Neural cell (in vitro differentiated cells): ENCODE measurements at regions not wholly inside any gene's neighbourhood (a gene's known extent, or its start where the extent isn't known, plus 50 kb on each side); places are given as distances from the start of the nearest gene placed in this dataset.

Source experiments
- H2AFZ ChIP-seq: fragments of 200-600, 300-800 bp; sonication (generic), shearing (Covaris generic); 2 replicates; pipeline ENCODE4 v1.6.0; 2014; ENCODE audit warnings: low read depth, mild to moderate bottlenecking, antibody characterized with exemption, low read length, moderate library complexity
- H3F3A ChIP-seq: fragments of 200-600 bp; shearing (Covaris generic); 2 replicates; pipeline ENCODE4 v1.6.1; 2016; ENCODE audit warnings: mild to moderate bottlenecking, moderate library complexity, mixed read lengths, antibody characterized with exemption, low read length; ENCODE audit not compliant: insufficient read depth, poor library complexity, severe bottlenecking
- H3K27ac ChIP-seq: fragments of 200-600, 300-800 bp; sonication (generic), shearing (Covaris generic); 2 replicates; pipeline ENCODE4 v1.5.1; 2014; ENCODE audit warnings: mild to moderate bottlenecking, low read length, moderate library complexity
- H3K27me3 ChIP-seq: fragments of 300-800, 200-600 bp; sonication (generic), shearing (Covaris generic); 2 replicates; pipeline ENCODE4 v1.6.0; 2014; ENCODE audit warnings: mild to moderate bottlenecking, low read depth, low read length, moderate library complexity; ENCODE audit not compliant: insufficient read depth
- H3K36me3 ChIP-seq: fragments of 300-800, 200-600 bp; sonication (generic), shearing (Covaris generic); 2 replicates; pipeline ENCODE4 v1.5.1; 2014; ENCODE audit warnings: mild to moderate bottlenecking, antibody characterized with exemption, low read length, moderate library complexity; ENCODE audit not compliant: insufficient read depth
- H3K4me2 ChIP-seq: fragments of 300-800, 200-600 bp; sonication (generic), shearing (Covaris generic); 2 replicates; pipeline ENCODE4 v1.6.0; 2014; ENCODE audit warnings: mild to moderate bottlenecking, low read length
- H3K4me3 ChIP-seq: fragments of 300-800, 200-600 bp; sonication (generic), shearing (Covaris generic); 2 replicates; pipeline ENCODE4 v1.5.1; 2014; ENCODE audit warnings: mild to moderate bottlenecking, low read length, moderate library complexity
- H3K79me2 ChIP-seq: fragments of 200-600 bp; shearing (Covaris generic); replicated peaks from 2 replicates; pipeline ENCODE4 v1.6.0; 2014; ENCODE audit warnings: mild to moderate bottlenecking, low read length, moderate library complexity; ENCODE audit not compliant: insufficient read depth
- H3K9ac ChIP-seq: fragments of 300-800, 200-600 bp; sonication (generic), shearing (Covaris generic); 2 replicates; pipeline ENCODE4 v1.6.1; 2016; ENCODE audit warnings: mild to moderate bottlenecking, low read length, mixed read lengths
- H3K9me2 ChIP-seq: fragments of 200-600 bp; shearing (Covaris generic); 2 replicates; pipeline ENCODE4 v1.6.1; 2016; ENCODE audit warnings: mild to moderate bottlenecking, low read length, mixed read lengths; ENCODE audit not compliant: insufficient read depth
- H3K9me3 ChIP-seq: fragments of 200-600, 300-800 bp; sonication (generic), shearing (Covaris generic); 2 replicates; pipeline ENCODE4 v1.6.1; 2016; ENCODE audit warnings: mild to moderate bottlenecking, mixed run types, low read length, moderate library complexity, mixed read lengths
- H4K20me1 ChIP-seq: fragments of 200-600 bp; shearing (Covaris generic); 2 replicates; pipeline ENCODE4 v1.6.1; 2016; ENCODE audit warnings: mild to moderate bottlenecking, mixed run types; ENCODE audit not compliant: insufficient read depth
- EP300 ChIP-seq: fragments of 450-650 bp; conservative IDR thresholded peaks from 2 replicates; pipeline ENCODE4 v1.6.1; 2014; ENCODE audit warnings: antibody characterized with exemption, mild to moderate bottlenecking, moderate library complexity; ENCODE audit not compliant: poor library complexity, severe bottlenecking
- EZH2 ChIP-seq: fragments of 200-600, 300-800 bp; shearing (Covaris generic), sonication (generic); IDR thresholded peaks from 2 replicates; pipeline ENCODE4 v1.6.1; 2014; ENCODE audit warnings: antibody characterized with exemption, low read length, borderline replicate concordance, mild to moderate bottlenecking; ENCODE audit not compliant: insufficient read depth, poor library complexity, severe bottlenecking
- MXI1 ChIP-seq: fragments of 450-650 bp; conservative IDR thresholded peaks from 2 replicates; pipeline ENCODE4 v1.6.1; 2014; ENCODE audit warnings: antibody characterized with exemption, mild to moderate bottlenecking; ENCODE audit not compliant: poor library complexity, severe bottlenecking
- POLR2AphosphoS5 ChIP-seq: IDR thresholded peaks from 2 replicates; pipeline ENCODE4 v1.6.1; 2012
- RAD21 ChIP-seq: fragments of 450-650 bp; conservative IDR thresholded peaks from 2 replicates; pipeline ENCODE4 v1.6.1; 2014; ENCODE audit warnings: antibody characterized with exemption, mild to moderate bottlenecking, moderate library complexity
- SMC3 ChIP-seq: fragments of 450-650 bp; conservative IDR thresholded peaks from 2 replicates; pipeline ENCODE4 v1.6.1; 2014; ENCODE audit warnings: antibody characterized with exemption, mild to moderate bottlenecking, moderate library complexity; ENCODE audit not compliant: poor library complexity
- TAF1 ChIP-seq: IDR thresholded peaks from 2 replicates; pipeline ENCODE4 v1.6.1; 2012; ENCODE audit warnings: low read depth
- TF ChIP-seq, protein P1 (sequence below): fragments of 450-650 bp; IDR thresholded peaks from 2 replicates; pipeline ENCODE4 v1.5.1; 2014; ENCODE audit warnings: antibody characterized with exemption, mild to moderate bottlenecking, moderate library complexity; ENCODE audit not compliant: poor library complexity, severe bottlenecking
- TF ChIP-seq, protein P2 (sequence below): IDR thresholded peaks from 2 replicates; pipeline ENCODE4 v1.6.1; 2012; ENCODE audit warnings: borderline replicate concordance

DNA sequence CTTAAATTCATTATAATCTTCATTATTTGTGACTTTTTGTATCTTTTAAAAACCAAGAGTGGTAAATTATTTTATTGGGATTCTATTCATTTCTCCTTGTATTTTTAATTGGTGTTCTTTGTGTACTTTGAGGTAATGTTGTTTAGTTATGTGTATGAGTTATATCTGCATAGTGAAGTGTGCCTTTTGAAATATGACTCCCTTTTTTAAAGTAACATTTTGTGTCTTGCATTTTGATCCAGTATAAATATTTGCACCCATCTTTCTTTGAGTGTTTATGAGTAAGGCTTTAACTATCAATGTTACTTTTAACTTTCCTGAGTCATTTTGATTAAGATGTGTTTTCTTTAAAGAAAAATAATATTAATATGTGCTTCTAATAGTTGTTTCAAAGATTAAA, 90.0 kb upstream of the MYOCD start:
- no peak overlapping the region for H3K9ac ChIP-seq
- no peaks in the 10 kb centered on the region for H3K79me2 ChIP-seq
- no peaks in the 10 kb centered on the region for H3K36me3 ChIP-seq
- no peaks in the 10 kb centered on the region for H3F3A ChIP-seq
- H3K9me3 ChIP-seq: no peaks in the 10 kb centered on the region
- H2AFZ ChIP-seq: no peak overlapping the region
- no peaks in the 10 kb centered on the region for H3K27me3 ChIP-seq
- H3K4me2 ChIP-seq: no peak overlapping the region
- H4K20me1 ChIP-seq: no peaks in the 10 kb centered on the region
- H3K27ac ChIP-seq: no peak overlapping the region
- TF ChIP-seq EP300 (no peak), TAF1 (no peak), EZH2 (no peak), POLR2AphosphoS5 (no peak), MXI1 (no peak), SMC3 (no peak), RAD21 (no peak)
- TF ChIP-seq, protein P1, sequence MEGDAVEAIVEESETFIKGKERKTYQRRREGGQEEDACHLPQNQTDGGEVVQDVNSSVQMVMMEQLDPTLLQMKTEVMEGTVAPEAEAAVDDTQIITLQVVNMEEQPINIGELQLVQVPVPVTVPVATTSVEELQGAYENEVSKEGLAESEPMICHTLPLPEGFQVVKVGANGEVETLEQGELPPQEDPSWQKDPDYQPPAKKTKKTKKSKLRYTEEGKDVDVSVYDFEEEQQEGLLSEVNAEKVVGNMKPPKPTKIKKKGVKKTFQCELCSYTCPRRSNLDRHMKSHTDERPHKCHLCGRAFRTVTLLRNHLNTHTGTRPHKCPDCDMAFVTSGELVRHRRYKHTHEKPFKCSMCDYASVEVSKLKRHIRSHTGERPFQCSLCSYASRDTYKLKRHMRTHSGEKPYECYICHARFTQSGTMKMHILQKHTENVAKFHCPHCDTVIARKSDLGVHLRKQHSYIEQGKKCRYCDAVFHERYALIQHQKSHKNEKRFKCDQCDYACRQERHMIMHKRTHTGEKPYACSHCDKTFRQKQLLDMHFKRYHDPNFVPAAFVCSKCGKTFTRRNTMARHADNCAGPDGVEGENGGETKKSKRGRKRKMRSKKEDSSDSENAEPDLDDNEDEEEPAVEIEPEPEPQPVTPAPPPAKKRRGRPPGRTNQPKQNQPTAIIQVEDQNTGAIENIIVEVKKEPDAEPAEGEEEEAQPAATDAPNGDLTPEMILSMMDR: no peak
- TF ChIP-seq, protein P2, sequence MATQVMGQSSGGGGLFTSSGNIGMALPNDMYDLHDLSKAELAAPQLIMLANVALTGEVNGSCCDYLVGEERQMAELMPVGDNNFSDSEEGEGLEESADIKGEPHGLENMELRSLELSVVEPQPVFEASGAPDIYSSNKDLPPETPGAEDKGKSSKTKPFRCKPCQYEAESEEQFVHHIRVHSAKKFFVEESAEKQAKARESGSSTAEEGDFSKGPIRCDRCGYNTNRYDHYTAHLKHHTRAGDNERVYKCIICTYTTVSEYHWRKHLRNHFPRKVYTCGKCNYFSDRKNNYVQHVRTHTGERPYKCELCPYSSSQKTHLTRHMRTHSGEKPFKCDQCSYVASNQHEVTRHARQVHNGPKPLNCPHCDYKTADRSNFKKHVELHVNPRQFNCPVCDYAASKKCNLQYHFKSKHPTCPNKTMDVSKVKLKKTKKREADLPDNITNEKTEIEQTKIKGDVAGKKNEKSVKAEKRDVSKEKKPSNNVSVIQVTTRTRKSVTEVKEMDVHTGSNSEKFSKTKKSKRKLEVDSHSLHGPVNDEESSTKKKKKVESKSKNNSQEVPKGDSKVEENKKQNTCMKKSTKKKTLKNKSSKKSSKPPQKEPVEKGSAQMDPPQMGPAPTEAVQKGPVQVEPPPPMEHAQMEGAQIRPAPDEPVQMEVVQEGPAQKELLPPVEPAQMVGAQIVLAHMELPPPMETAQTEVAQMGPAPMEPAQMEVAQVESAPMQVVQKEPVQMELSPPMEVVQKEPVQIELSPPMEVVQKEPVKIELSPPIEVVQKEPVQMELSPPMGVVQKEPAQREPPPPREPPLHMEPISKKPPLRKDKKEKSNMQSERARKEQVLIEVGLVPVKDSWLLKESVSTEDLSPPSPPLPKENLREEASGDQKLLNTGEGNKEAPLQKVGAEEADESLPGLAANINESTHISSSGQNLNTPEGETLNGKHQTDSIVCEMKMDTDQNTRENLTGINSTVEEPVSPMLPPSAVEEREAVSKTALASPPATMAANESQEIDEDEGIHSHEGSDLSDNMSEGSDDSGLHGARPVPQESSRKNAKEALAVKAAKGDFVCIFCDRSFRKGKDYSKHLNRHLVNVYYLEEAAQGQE: no peak
- no peaks in the 10 kb centered on the region for H3K9me2 ChIP-seq
- no peak overlapping the region for H3K4me3 ChIP-seq

DNA sequence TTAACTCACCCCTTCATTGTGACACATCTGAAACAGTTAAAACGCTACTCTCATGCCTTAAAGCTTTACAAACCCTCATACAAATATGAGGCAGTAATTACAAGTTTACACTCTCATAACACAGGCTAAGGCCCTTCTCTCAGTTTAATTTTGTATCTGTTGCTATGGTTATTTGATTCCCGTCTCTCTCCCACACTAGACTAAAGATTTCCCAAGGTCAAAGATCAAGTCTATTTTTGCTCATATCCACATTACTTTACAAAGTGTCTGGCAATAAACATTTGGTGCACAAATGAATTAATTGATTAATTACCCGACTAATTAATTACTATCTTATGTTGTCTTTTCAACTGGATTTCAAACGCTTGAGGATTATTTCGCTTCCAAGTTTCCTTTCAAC, 86.4 kb upstream of the MYOCD start:
- no peaks in the 10 kb centered on the region for H3K36me3 ChIP-seq

More for the DNA sequence above, 86.4 kb upstream of the MYOCD start:
- TF ChIP-seq EP300 (no peak), RAD21 (no peak), TAF1 (no peak), EZH2 (no peak), SMC3 (no peak), POLR2AphosphoS5 (no peak), MXI1 (no peak)
- TF ChIP-seq, protein P2: no peak
- TF ChIP-seq, protein P1: no peak
- no peak overlapping the region for H2AFZ ChIP-seq
- no peaks in the 10 kb centered on the region for H3K79me2 ChIP-seq
- H3K27ac ChIP-seq: no peak overlapping the region
- no peaks in the 10 kb centered on the region for H3F3A ChIP-seq
- H4K20me1 ChIP-seq: no peaks in the 10 kb centered on the region
- H3K27me3 ChIP-seq: no peaks in the 10 kb centered on the region
- H3K4me3 ChIP-seq: no peak overlapping the region
- no peaks in the 10 kb centered on the region for H3K9me3 ChIP-seq
- no peak overlapping the region for H3K9ac ChIP-seq
- no peak overlapping the region for H3K4me2 ChIP-seq
- no peaks in the 10 kb centered on the region for H3K9me2 ChIP-seq
